ENCODE measurements at regions not wholly inside any gene's neighbourhood (a gene's known extent, or its start where the extent isn't known, plus 50 kb on each side); places are given as distances from the start of the nearest gene placed in this dataset.

DNA sequence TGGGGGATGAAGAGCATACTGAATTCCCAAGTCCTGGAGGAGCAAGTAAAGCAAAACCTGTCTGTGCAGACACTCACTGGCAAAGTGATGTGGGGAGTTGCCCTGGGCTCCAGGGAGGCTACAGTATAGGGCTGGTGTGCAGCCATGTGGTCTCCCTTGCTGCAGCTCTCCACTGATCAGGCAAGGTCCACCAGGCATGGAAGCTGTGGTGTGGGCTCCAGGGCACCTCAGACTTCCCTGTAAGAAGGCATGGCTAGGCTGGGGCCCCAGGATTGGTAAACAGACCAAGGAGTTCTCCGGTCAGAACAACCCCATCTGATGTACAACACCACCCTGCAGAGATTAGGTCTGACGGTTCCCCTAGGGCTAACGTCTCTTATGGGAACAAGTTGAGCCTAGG lies 241.9 kb upstream of the NDST4 start:
- peaks cover 0 to 6% (median 2%) of the 10 kb centered on the region in 3 donors for H3K9me3 ChIP-seq (ENCODE audit: control insufficient read depth in 2 of 3, insufficient read depth in 1 of 3, low read length in 3 of 3)
- no peak overlapping the region for H3K4me3 ChIP-seq (ENCODE audit: low read length in 3 of 3)
- no peak overlapping the region for H3K27ac ChIP-seq (ENCODE audit: low read depth in 2 of 2, low read length in 2 of 2)
- FAIRE-seq (no peak), DNase-seq (no peak)
- no peaks in the 10 kb centered on the region for H3K4me1 ChIP-seq (ENCODE audit: control insufficient read depth in 2 of 3, insufficient read depth in 2 of 3, low read depth in 1 of 3, low read length in 3 of 3)
- no peaks in the 10 kb centered on the region for H3K27me3 ChIP-seq (ENCODE audit: control insufficient read depth, insufficient read depth, low read length)
- no peak overlapping the region for H3K9ac ChIP-seq (ENCODE audit: low read length in 3 of 3)
- TF ChIP-seq, protein P1, sequence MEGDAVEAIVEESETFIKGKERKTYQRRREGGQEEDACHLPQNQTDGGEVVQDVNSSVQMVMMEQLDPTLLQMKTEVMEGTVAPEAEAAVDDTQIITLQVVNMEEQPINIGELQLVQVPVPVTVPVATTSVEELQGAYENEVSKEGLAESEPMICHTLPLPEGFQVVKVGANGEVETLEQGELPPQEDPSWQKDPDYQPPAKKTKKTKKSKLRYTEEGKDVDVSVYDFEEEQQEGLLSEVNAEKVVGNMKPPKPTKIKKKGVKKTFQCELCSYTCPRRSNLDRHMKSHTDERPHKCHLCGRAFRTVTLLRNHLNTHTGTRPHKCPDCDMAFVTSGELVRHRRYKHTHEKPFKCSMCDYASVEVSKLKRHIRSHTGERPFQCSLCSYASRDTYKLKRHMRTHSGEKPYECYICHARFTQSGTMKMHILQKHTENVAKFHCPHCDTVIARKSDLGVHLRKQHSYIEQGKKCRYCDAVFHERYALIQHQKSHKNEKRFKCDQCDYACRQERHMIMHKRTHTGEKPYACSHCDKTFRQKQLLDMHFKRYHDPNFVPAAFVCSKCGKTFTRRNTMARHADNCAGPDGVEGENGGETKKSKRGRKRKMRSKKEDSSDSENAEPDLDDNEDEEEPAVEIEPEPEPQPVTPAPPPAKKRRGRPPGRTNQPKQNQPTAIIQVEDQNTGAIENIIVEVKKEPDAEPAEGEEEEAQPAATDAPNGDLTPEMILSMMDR (IDR thresholded peaks at IDR 0.05; ENCODE audit: borderline replicate concordance, extremely low read depth, insufficient read depth): no peak
- no peaks in the 10 kb centered on the region for H3K36me3 ChIP-seq (ENCODE audit: control insufficient read depth in 2 of 3, insufficient read depth in 3 of 3, low read length in 3 of 3)
- intact Hi-C loops (cut with DNase I): no loop called here

DNA sequence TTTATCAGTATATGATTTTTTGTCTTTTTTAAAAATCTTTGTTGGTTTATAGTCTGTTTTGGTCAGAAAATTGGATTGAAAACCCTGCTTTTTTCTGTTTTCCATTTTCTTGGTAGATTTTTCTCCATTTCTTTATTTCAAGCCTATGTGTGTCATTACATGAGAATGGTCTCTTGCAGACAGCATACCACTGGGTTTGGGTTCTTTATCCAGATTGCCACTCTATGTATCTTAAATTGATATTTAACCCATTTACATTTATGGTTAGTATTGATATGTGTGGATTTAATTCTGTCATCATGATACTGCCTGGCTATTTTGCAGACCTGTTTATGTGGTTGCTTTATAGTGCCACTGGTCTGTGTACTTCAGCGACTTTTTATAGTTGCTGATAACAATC lies 239.9 kb upstream of the NDST4 start:
- Histone ChIP-seq H3K9ac (ENCODE audit: low read length in 3 of 3) (no peak overlapping the region), H3K4me1 (ENCODE audit: control insufficient read depth in 2 of 3, insufficient read depth in 2 of 3, low read depth in 1 of 3, low read length in 3 of 3) (no peaks in the 10 kb centered on the region), H3K4me3 (ENCODE audit: low read length in 3 of 3) (no peak overlapping the region), H3K27me3 (ENCODE audit: control insufficient read depth, insufficient read depth, low read length) (no peaks in the 10 kb centered on the region), H3K9me3 (ENCODE audit: control insufficient read depth in 2 of 3, insufficient read depth in 1 of 3, low read length in 3 of 3) (peaks cover 0 to 6% (median 2%) of the 10 kb centered on the region in 3 donors), H3K27ac (ENCODE audit: low read depth in 2 of 2, low read length in 2 of 2) (no peak overlapping the region), H3K36me3 (ENCODE audit: control insufficient read depth in 2 of 3, insufficient read depth in 3 of 3, low read length in 3 of 3) (no peaks in the 10 kb centered on the region)
- intact Hi-C loops (cut with DNase I): no loop called here
- FAIRE-seq (no peak), DNase-seq (no peak)
- TF ChIP-seq, protein P1 (IDR thresholded peaks at IDR 0.05; ENCODE audit: borderline replicate concordance, extremely low read depth, insufficient read depth): no peak

DNA sequence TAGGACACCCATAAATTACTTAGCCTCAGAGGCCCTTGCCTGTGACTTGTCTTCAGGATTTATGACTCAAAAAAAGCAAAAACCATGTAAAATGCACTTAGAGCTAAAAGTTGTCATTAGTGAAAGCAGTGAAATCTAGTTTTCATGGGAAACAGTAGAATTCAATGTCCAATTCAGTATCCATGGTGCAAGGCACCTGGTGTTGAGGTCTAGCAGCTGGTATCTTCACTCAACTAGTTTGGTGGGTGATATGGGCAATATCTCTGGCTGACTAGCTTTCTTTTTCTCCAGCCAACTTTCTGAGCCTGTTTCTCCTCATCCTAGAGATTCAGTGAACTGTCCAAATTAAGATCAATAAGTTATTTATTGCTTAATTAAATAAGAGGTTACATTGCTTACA lies 229.8 kb upstream of the NDST4 start:
- H3K9ac ChIP-seq (ENCODE audit: low read length in 3 of 3): no peak overlapping the region
- no peak for DNase-seq
- intact Hi-C loops (cut with DNase I): no loop called here
- H3K4me3 ChIP-seq (ENCODE audit: low read length in 3 of 3): no peak overlapping the region
- H3K27me3 ChIP-seq (ENCODE audit: control insufficient read depth, insufficient read depth, low read length): no peaks in the 10 kb centered on the region
- H3K36me3 ChIP-seq (ENCODE audit: control insufficient read depth in 2 of 3, insufficient read depth in 3 of 3, low read length in 3 of 3): no peaks in the 10 kb centered on the region
- H3K27ac ChIP-seq (ENCODE audit: low read depth in 2 of 2, low read length in 2 of 2): no peak overlapping the region
- TF ChIP-seq, protein P1 (IDR thresholded peaks at IDR 0.05; ENCODE audit: borderline replicate concordance, extremely low read depth, insufficient read depth): no peak
- no peak for FAIRE-seq
- no peaks in the 10 kb centered on the region for H3K9me3 ChIP-seq (ENCODE audit: control insufficient read depth in 2 of 3, insufficient read depth in 1 of 3, low read length in 3 of 3)
- H3K4me1 ChIP-seq (ENCODE audit: control insufficient read depth in 2 of 3, insufficient read depth in 2 of 3, low read depth in 1 of 3, low read length in 3 of 3): no peaks in the 10 kb centered on the region

DNA sequence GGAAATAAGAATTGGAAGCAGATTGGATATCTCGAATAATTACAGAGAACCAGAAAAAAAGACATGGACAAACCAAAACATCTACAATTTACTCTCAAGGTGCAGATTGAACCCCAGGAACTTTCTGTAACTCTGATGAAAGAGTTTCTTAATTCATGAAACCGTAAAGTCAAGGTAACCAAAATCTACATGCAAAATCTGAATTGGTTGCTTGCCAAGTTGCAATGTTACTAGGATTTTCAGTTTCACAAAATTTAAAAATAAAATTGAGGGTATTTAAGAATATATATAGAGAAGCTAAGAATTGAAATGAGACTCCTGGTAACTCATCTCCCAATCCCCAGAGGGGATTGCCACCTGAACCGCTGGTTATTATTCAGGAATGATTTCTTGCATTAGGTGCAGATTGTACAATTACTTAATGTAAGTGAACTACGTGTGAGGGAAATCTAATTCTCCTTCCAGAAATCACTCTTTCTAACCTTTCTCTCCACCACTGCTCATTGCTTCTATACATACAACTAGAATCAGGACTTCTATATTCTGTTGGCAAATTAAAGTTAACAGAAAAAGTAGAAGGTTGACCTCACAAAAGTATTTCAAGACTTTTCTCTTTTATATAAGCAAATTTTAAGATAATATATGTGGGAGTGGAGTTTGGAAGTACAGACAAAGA lies 221.5 kb upstream of the NDST4 start:
- no peaks in the 10 kb centered on the region for H3K27me3 ChIP-seq (ENCODE audit: control insufficient read depth, insufficient read depth, low read length)
- TF ChIP-seq, protein P1 (IDR thresholded peaks at IDR 0.05; ENCODE audit: borderline replicate concordance, extremely low read depth, insufficient read depth): no peak
- H3K27ac ChIP-seq (ENCODE audit: low read depth in 2 of 2, low read length in 2 of 2): no peak overlapping the region
- H3K4me1 ChIP-seq (ENCODE audit: control insufficient read depth in 2 of 3, insufficient read depth in 2 of 3, low read depth in 1 of 3, low read length in 3 of 3): no peaks in the 10 kb centered on the region
- no peak for DNase-seq
- no peak overlapping the region for H3K9ac ChIP-seq (ENCODE audit: low read length in 3 of 3)
- intact Hi-C loops (cut with DNase I): no loop called here
- no peak for FAIRE-seq
- no peak overlapping the region for H3K4me3 ChIP-seq (ENCODE audit: low read length in 3 of 3)
- no peaks in the 10 kb centered on the region for H3K36me3 ChIP-seq (ENCODE audit: control insufficient read depth in 2 of 3, insufficient read depth in 3 of 3, low read length in 3 of 3)
- no peaks in the 10 kb centered on the region for H3K9me3 ChIP-seq (ENCODE audit: control insufficient read depth in 2 of 3, insufficient read depth in 1 of 3, low read length in 3 of 3)

Measured in kidney (tissue), 13 donors.